K562 (cell line): ENCODE measurements at regions not wholly inside any gene's neighbourhood (a gene's known extent, or its start where the extent isn't known, plus 50 kb on each side); places are given as distances from the start of the nearest gene placed in this dataset.

Source experiments
- ATAC-seq: fragments of 200-7000 bp; cut with Tn5 transposase; 3 replicates; pipeline ENCODE4 v1.9.1; 2020; ENCODE audit warnings: moderate library complexity
- BruUV-seq: library from RNA; stranded (reverse); fragments of 400-500 nt; replicated peaks from 2 replicates; lab custom pipeline; 2021; lab: Mats Ljungman, UMichigan
- CTCF ChIA-PET: fragments of 300-600 bp; formaldehyde crosslinking; extraction: SDS; loops from one replicate; lab custom pipeline; 2021; ENCODE audit warnings: low intra/inter-chr PET ratio; lab: Yijun Ruan, JAX
- POLR2A ChIA-PET: fragments of 300-600, 350-650 bp; sonication (Branson Sonifier 250); formaldehyde crosslinking; extraction: SDS; loops from one replicate; lab custom pipeline; 2021; ENCODE audit warnings: antibody characterized with exemption, inconsistent platforms; lab: Yijun Ruan, JAX
- DNase-seq, 4 experiments: peaks; one replicate each; pipeline versions ENCODE4 v3.0.0 to v3.0.0-alpha.2; 2011 to 2018; ENCODE audit warnings: low spot score in 3 of 4, mixed read lengths in 3 of 4; ENCODE audit errors: extremely low read depth in 1 of 4
- FAIRE-seq: peaks from 2 replicates; lab custom pipeline; 2011; peaks lifted over from hg19 to GRCh38; lab: Jason Lieb, UNC
- H2AFZ ChIP-seq: 2 replicates; pipeline ENCODE4 v1.6.0; 2011; ENCODE audit warnings: low read depth, low read length, control low read depth, inconsistent platforms
- H3K27ac ChIP-seq: fragments of 200-600 bp; 3 replicates; pipeline ENCODE4 v1.8.0; 2011; ENCODE audit warnings: low read depth, mild to moderate bottlenecking, control low read depth, inconsistent platforms, low read length, moderate library complexity, mixed read lengths; ENCODE audit errors: extremely low read depth
- H3K27me3 ChIP-seq, 2 experiments: fragments of 300-600 bp in 1 of 2; 2 replicates in 1 of 2; 3 replicates in 1 of 2; pipeline versions ENCODE4 v1.6.0 to v1.8.0; 2011; ENCODE audit warnings: inconsistent platforms in 2 of 2, low read length in 2 of 2, mild to moderate bottlenecking in 1 of 2, mixed read lengths in 1 of 2, moderate library complexity in 1 of 2; ENCODE audit not compliant: control insufficient read depth in 2 of 2, insufficient read depth in 2 of 2
- H3K36me3 ChIP-seq: fragments of 300-600 bp; 3 replicates; pipeline ENCODE4 v1.8.0; 2011; ENCODE audit warnings: mild to moderate bottlenecking, low read length, inconsistent platforms; ENCODE audit not compliant: control insufficient read depth, insufficient read depth
- H3K4me1 ChIP-seq, 2 experiments: fragments of 200-600 bp in 1 of 2; replicated peaks in 1 of 2; 2 replicates in 1 of 2; 3 replicates in 1 of 2; pipeline versions ENCODE4 v1.5.1 to v1.8.0; 2011; ENCODE audit warnings: inconsistent platforms in 2 of 2, low read length in 2 of 2, mild to moderate bottlenecking in 1 of 2, mixed read lengths in 1 of 2, moderate library complexity in 1 of 2; ENCODE audit not compliant: control insufficient read depth in 2 of 2, insufficient read depth in 2 of 2
- H3K4me2 ChIP-seq: 2 replicates; pipeline ENCODE4 v1.6.1; 2011; ENCODE audit warnings: low read length, control low read depth, inconsistent platforms, mixed read lengths; ENCODE audit not compliant: insufficient read depth
- H3K4me3 ChIP-seq: fragments of 200-600 bp; sonication (generic), shearing (Covaris generic); 2 replicates; pipeline ENCODE4 v1.5.1; 2016; ENCODE audit warnings: control low read depth, inconsistent platforms
- H3K79me2 ChIP-seq: fragments of 200-600 bp; 3 replicates; pipeline ENCODE4 v1.8.0; 2011; ENCODE audit warnings: low read length, inconsistent platforms; ENCODE audit not compliant: control insufficient read depth, insufficient read depth
- H3K9ac ChIP-seq, 2 experiments: 2 replicates each; pipeline versions ENCODE4 v1.6.0 to v1.6.1; 2011; ENCODE audit warnings: low read depth in 2 of 2, low read length in 2 of 2, control low read depth in 1 of 2, inconsistent platforms in 1 of 2, mild to moderate bottlenecking in 1 of 2, mixed read lengths in 1 of 2; ENCODE audit not compliant: insufficient read depth in 1 of 2
- H3K9me1 ChIP-seq: one replicate; pipeline ENCODE4 v1.6.0; 2011; ENCODE audit warnings: inconsistent platforms, mild to moderate bottlenecking, low read length, moderate library complexity; ENCODE audit not compliant: control insufficient read depth, insufficient read depth
- H3K9me3 ChIP-seq: replicated peaks from 2 replicates; pipeline ENCODE4 v1.5.1; 2011; ENCODE audit warnings: low read depth, low read length, inconsistent platforms; ENCODE audit not compliant: control insufficient read depth, insufficient read depth
- H4K20me1 ChIP-seq: replicated peaks from 2 replicates; pipeline ENCODE4 v1.6.1; 2011; ENCODE audit warnings: low read length, inconsistent platforms, mixed read lengths; ENCODE audit not compliant: control insufficient read depth, insufficient read depth
- BRCA1 ChIP-seq, 2 experiments: fragments of 450-650 bp in 1 of 2; sonication (generic) in 1 of 2; formaldehyde crosslinking in 1 of 2; IDR thresholded peaks; 2 replicates each; pipeline versions ENCODE4 v1.5.0 to v1.6.1; 2017 to 2020; ENCODE audit warnings: mild to moderate bottlenecking in 1 of 2, missing genetic modification reagents in 1 of 2
- CBFA2T2 ChIP-seq: fragments of 450-650 bp; conservative IDR thresholded peaks from 2 replicates; pipeline ENCODE4 v1.6.1; 2017; ENCODE audit warnings: mild to moderate bottlenecking
- CBFA2T3 ChIP-seq: fragments of 450-650 bp; IDR thresholded peaks from 2 replicates; pipeline ENCODE4 v1.6.1; 2017
- FOXP1 ChIP-seq: sonication (generic); formaldehyde crosslinking; IDR thresholded peaks from 2 replicates; pipeline ENCODE4 v1.8.0; 2022; ENCODE audit warnings: mild to moderate bottlenecking, missing genetic modification reagents
- HMGN3 ChIP-seq: IDR thresholded peaks from 2 replicates; pipeline ENCODE4 v1.6.1; 2011; ENCODE audit warnings: borderline replicate concordance, low read depth, mild to moderate bottlenecking, mixed read lengths, low read length; ENCODE audit not compliant: insufficient read length; ENCODE audit errors: extremely low read depth
- HSF4 ChIP-seq: fragments of 250-450 bp; sonication (Bioruptor Pico); IDR thresholded peaks from 2 replicates; pipeline ENCODE4 v2.1.2; 2022; ENCODE audit warnings: mild to moderate bottlenecking, moderate library complexity, borderline replicate concordance
- NEUROD1 ChIP-seq: fragments of 150-350 bp; IDR thresholded peaks from 2 replicates; pipeline ENCODE4 v1.6.1; 2014; ENCODE audit warnings: borderline replicate concordance, low read length, low read depth; ENCODE audit not compliant: partially characterized antibody
- NRF1 ChIP-seq, 2 experiments: fragments of 450-650 bp; IDR thresholded peaks in 1 of 2; conservative IDR thresholded peaks in 1 of 2; 2 replicates each; pipeline ENCODE4 v1.6.1; 2014; ENCODE audit warnings: mild to moderate bottlenecking in 2 of 2
- TAF9B ChIP-seq: fragments of 450-650 bp; IDR thresholded peaks from 2 replicates; pipeline ENCODE4 v1.6.1; 2018; ENCODE audit warnings: mild to moderate bottlenecking; ENCODE audit not compliant: partially characterized antibody
- U2AF2 ChIP-seq: fragments of 200-400 bp; formaldehyde crosslinking; optimal IDR thresholded peaks from 2 replicates; pipeline ENCODE3; 2017; ENCODE audit warnings: low read depth, mild to moderate bottlenecking, low read length
- WGBS: fragments of 100-300 bp; shearing (Covaris generic); methylation state at CpG from one replicate; pipeline ENCODE4 v1.1.6; 2016; ENCODE audit warnings: low coverage, mixed read lengths; ENCODE audit not compliant: insufficient coverage; ENCODE audit errors: missing lambda C conversion rate; 5-methylcytosine and 5-hydroxymethylcytosine counted together
- in situ Hi-C: fragments of 300-500 bp; cut with MboI; formaldehyde crosslinking; loops from 4 replicates; pipeline ENCODE4 v1.15.0; 2018; ENCODE audit warnings: inconsistent platforms, mixed read lengths
- intact Hi-C: fragments of 100-400 bp; cut with micrococcal nuclease; formaldehyde crosslinking; loops from 2 replicates; pipeline ENCODE4 v1.14.2; 2022
- TF ChIP-seq, protein P1 (sequence below), 2 experiments: fragments of 450-650 bp in 1 of 2; sonication (generic) in 1 of 2; formaldehyde crosslinking in 1 of 2; IDR thresholded peaks; 2 replicates each; pipeline versions ENCODE4 v1.7.1 to v1.9.0; 2016 to 2022; ENCODE audit warnings: inconsistent platforms in 1 of 2, mild to moderate bottlenecking in 1 of 2, missing genetic modification reagents in 1 of 2

DNA sequence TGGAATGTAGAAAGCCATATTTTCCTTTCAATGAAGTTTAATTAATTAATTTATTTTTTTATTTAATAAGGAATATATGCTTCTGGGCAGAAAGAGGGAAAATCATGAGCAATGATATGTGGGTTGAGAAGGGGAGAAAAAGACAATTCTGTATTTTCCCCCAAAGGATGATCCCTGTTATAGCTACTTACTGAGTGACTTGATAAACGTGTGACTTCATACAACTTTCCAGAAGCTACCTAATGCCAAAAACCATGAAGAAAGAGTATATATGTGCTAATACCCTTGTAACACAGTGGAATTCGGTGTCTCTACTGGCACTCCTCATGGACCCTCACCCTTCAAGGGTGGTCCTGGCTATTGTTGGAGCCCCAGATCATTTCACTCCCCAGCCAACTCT lies 335.0 kb upstream of the KLF4 start (continued):
- TF ChIP-seq FOXP1 (CRISPR knock-in tag) (no peak), TAF9B (no peak), U2AF2 (no peak)
- TF ChIP-seq, all 486 proteins: peak for 0

DNA sequence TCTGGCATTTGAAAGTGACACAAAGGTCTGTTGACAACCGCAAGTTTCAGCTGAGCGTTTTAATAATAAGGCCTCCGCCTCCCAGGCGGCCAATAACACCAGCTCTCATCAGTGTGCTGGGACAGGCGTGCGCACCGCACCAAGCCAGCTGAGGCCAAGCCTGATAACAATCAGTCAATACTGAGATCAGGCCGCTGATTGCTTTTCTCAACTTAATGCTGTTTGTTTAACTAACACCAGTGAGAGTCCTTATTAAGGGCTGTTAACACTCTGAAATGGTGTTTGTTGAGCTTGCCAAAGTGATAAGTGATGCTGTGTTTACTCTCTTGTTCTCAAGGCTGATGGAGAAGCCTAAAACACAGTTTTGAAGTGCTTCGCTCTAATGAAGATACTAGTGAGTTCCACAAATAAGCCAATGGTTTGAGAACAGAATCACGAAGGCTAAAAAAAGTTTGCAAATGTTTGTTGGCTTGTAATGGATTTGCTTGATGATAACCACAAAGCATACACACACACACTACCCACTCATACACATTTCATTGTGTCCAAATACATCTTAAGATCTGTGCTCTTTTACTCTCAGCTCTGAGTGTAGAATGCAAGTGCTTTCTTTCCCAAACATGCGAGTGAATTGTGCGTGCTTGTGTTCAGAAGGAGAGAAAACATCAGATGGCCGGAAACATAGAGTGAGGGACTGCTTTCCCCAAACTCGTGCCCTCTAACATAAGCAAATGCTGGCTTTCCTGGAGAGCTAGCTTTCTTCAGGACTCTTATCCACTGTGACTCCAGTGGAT lies 330.4 kb upstream of the KLF4 start:
- in situ Hi-C loops: no loop called here
- no peaks in the 10 kb centered on the region for H3K79me2 ChIP-seq
- WGBS: 8% methylated on average over 13 of the region's 14 CpGs
- FAIRE-seq (no peak), ATAC-seq (no peak), DNase-seq (no peak)
- H3K36me3 ChIP-seq: no peaks in the 10 kb centered on the region
- no peaks in the 10 kb centered on the region for H3K9me1 ChIP-seq
- no TSS peak for BruUV-seq
- no peak overlapping the region for H3K4me2 ChIP-seq
- no peaks in the 10 kb centered on the region for H4K20me1 ChIP-seq
- H3K9ac ChIP-seq: no peak overlapping the region
- CTCF ChIA-PET: no interaction called here
- no peak overlapping the region for H3K4me3 ChIP-seq
- intact Hi-C loops: no loop called here
- POLR2A ChIA-PET: interaction anchor here (0.6 to 0.7 kb wide), 2 partner anchors 12 to 20 kb away, joined by 3 read pairs; no protein-coding TSS in a partner anchor
- H3K9me3 ChIP-seq: no peaks in the 10 kb centered on the region
- peaks cover 15 to 28% of the 10 kb centered on the region in 2 experiments for H3K27me3 ChIP-seq
- no peak overlapping the region for H3K27ac ChIP-seq
- no peak overlapping the region for H2AFZ ChIP-seq
- H3K4me1 ChIP-seq: no peaks in the 10 kb centered on the region; a peak in 1 of 5 replicates
- TF ChIP-seq, protein P1, sequence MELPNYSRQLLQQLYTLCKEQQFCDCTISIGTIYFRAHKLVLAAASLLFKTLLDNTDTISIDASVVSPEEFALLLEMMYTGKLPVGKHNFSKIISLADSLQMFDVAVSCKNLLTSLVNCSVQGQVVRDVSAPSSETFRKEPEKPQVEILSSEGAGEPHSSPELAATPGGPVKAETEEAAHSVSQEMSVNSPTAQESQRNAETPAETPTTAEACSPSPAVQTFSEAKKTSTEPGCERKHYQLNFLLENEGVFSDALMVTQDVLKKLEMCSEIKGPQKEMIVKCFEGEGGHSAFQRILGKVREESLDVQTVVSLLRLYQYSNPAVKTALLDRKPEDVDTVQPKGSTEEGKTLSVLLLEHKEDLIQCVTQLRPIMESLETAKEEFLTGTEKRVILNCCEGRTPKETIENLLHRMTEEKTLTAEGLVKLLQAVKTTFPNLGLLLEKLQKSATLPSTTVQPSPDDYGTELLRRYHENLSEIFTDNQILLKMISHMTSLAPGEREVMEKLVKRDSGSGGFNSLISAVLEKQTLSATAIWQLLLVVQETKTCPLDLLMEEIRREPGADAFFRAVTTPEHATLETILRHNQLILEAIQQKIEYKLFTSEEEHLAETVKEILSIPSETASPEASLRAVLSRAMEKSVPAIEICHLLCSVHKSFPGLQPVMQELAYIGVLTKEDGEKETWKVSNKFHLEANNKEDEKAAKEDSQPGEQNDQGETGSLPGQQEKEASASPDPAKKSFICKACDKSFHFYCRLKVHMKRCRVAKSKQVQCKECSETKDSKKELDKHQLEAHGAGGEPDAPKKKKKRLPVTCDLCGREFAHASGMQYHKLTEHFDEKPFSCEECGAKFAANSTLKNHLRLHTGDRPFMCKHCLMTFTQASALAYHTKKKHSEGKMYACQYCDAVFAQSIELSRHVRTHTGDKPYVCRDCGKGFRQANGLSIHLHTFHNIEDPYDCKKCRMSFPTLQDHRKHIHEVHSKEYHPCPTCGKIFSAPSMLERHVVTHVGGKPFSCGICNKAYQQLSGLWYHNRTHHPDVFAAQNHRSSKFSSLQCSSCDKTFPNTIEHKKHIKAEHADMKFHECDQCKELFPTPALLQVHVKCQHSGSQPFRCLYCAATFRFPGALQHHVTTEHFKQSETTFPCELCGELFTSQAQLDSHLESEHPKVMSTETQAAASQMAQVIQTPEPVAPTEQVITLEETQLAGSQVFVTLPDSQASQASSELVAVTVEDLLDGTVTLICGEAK (IDR thresholded peaks at IDR 0.05): no peak
- TF ChIP-seq, protein P1 (CRISPR knock-in tag; IDR thresholded peaks at IDR 0.05): no peak
- TF ChIP-seq CBFA2T3 (no peak), BRCA1 (IDR thresholded peaks at IDR 0.05) (no peak), BRCA1 (CRISPR knock-in tag; IDR thresholded peaks at IDR 0.05) (no peak), HSF4 (CRISPR knock-in tag) (no peak), NRF1 (conservative IDR thresholded peaks at IDR 0.05 in 1 of 2, IDR thresholded peaks at IDR 0.05 in 1 of 2) (peak; percentile 18 to 29; a peak in 1 of 4 replicates), CBFA2T2 (no peak), NEUROD1 (no peak), HMGN3 (no peak)
